NCI-H2227 treated with DMSO at 0.1 percent for 48 hours (cell line): ENCODE measurements at regions not wholly inside any gene's neighbourhood (a gene's known extent, or its start where the extent isn't known, plus 50 kb on each side); places are given as distances from the start of the nearest gene placed in this dataset.
"Not testable (repeated sequence)": the region's sequence is repeated elsewhere in the genome, so short reads cannot be mapped to it uniquely, and the experiment has no call there.

Source experiments
- DNase-seq: peaks from one replicate; lab custom pipeline; 2025; lab: John Stamatoyannopoulos, UW

DNA sequence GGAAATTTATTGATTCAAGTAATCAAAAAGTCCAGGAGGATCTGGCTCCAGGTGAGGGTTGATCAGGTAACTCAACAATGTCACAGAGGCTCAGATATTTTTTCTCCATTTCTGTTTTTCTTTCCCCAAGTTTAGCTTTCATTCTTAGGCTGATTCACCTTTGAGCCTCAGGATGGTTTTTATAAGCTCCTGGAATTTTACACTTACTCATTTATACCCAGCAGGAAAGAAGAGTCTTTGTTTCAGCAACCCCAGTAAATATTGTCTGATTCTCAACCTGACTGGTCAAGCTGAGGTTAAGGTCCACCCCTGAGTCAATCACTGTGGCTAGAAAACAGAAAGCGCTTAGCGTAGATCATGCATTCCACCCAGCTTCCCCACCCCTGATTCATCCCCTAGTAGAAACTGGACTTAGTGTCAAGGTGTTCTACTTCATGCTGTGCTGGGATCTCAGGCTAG is 500.6 kb downstream of the KIF4B start:
- DNase-seq, result no peak

DNA sequence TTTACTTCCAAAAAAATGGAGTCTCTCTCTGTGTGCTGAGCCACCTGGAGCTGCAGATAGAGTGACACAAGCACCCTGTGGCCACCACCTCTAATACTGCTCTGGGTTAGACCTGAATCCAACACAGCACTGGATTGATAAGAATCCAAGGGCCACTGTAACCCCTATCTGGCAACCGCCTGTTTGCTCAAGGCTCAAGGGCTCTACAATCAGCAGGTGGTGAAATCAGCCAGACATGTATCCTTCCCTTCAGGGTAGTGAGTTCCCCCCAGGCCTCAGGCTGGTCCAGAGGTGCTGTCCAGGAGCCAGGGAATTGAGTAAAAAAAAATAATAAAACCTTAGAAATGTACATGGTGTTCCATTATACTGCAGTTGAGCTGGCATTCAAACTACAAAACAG is 509.0 kb downstream of the KIF4B start:
- DNase-seq, result no peak

DNA sequence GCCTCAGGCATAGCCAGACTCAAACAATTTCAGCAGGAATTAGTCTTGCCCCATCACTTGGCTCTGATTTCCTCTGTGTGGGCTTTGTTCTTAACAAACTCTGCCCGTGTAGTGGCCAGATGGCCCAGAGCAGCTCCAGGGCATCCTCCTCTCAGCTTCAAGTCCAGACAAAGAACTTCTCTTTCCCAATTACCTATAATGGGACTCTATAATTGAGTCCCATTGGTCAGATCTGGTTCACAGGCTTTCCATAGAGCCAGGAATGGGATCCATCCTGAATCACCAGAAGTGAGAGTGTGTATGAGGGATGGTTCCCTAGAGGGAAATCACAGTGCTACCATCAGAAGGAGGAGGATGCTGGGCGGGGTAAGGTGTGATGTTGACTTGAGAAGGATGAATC is 515.8 kb downstream of the KIF4B start:
- DNase-seq, result no peak

DNA sequence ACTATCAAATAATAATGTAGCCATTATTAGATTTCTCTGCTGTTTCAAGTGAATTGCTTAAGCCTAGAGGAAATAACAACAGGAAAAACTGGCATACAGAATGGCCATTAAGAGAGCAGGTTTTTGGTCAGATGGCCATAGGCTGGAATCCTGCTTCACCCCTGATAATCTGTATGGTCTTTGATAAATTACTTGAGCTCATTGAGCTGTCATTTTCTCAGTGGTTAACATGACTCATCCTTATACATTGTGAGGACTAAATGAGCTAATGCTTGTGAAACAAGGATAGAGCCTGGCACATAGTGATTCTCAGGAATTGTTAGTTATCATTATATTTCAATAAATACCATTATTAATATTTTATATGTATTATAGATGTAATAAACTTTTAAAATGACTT is 516.5 kb downstream of the KIF4B start:
- DNase-seq, result no peak

DNA sequence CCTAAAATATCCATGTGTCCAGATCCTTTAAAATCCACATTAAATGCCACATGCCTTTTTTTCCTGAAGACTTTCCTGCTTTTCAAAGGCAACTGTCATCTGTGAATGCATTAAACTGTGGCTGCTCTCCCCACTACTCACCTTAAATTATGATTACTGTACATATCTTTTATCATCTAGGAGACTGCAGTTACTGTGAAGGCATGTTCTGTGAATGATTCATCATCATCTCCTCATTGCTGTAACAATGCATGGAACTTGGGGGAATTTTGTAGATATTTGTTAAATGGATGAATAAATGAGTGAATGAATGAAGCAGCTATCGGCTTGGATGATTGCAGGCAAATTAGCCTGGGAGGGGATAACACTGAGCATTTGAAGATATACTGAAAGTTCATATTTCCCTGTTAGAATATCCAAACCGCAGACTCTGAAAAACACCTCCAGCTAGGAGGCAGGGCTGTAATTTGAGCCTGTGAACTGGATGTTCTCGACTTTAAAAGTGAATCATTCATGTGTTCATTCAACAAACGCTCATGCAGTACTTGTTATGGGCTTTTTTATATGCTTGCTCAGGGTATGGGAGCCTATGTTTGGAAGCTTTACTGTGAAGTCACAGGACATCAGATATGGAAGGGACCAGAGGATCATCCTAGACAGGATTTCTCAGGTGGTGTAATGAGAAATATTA is 519.2 kb downstream of the KIF4B start:
- no peak for DNase-seq

DNA sequence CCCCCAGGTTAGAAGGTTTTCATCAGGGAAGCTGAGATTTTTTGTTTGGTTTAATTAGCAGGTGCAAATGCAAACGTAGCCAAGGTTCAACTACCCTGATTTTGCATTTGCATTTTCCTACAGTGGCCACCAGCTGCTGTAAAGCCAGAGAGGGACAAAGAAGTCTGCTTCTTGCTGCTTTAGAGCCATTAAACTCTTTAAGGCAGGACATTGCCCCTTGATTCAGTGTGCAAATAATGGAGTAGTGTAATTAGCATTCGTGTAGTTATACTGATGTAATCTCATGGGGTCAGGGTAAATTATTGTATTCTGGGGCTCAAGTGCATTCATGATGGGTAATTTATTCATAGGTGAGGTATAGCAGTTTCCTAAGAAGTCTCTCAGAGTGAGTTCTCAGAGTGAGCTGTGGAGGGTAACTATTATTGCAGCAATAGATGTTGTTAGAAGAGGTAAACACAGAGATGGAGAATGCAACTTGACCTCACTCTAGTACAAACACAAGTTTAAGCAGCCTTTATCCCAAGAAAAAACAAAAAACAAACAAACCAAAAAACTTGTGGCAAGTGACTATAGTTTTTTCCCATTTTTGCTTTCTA is 526.5 kb downstream of the KIF4B start:
- DNase-seq, result peak; percentile 51

DNA sequence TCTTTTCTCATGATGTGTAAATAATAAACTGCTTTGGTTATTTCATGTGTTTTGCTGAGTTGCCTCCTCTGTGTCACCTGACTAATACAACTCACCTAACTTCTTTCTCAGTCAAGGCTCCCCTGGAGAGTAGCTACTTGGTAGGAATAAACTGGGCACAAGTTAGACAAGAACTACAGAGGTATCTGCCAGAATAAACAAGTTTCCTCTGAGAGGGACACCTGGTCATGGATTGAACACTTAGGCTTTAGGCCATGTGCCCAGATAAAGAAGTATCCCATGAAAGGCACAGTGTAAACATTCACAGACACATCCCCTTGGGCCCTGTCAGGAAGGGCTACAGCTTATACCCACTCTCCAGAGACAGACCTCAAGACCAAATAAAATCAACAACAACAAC is 532.5 kb downstream of the KIF4B start:
- no peak for DNase-seq

DNA sequence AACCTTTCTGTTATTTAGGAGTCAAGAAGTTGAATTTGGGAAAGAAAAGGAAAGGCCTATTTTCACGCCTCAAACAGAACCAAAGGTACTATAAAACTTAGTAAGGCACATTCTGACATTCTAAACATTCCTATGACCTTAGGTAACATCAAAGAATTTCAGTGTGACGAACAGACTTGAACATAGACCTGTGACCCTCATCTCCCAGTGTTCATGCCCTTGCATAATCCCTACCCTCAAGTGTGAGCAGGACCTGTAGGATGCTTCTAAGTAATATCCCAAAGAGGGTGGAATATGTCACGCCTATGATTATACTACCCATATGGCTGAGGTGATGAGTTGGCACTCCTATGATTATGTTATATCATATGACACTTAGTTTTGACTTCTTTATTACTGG is 540.9 kb downstream of the KIF4B start:
- no peak for DNase-seq

DNA sequence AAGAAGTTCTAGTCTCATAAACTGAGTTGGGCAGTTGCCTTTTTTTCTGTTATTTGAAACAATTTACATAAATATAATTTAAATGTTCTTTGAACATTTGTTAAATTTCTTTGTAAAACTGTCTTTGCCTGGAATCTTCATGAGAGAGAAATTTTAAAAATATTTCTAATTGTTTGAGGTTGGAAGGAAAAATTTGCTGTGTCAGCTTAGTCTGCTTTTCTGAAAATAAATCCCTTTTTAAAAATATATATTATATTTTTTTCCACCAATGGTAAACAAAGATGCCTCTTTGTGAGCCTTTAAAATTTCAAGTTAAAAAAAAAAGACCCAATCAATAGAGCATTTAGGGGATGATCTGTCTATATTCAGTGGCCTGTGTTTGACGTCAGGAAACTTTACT is 542.7 kb downstream of the KIF4B start:
- DNase-seq, result no peak

DNA sequence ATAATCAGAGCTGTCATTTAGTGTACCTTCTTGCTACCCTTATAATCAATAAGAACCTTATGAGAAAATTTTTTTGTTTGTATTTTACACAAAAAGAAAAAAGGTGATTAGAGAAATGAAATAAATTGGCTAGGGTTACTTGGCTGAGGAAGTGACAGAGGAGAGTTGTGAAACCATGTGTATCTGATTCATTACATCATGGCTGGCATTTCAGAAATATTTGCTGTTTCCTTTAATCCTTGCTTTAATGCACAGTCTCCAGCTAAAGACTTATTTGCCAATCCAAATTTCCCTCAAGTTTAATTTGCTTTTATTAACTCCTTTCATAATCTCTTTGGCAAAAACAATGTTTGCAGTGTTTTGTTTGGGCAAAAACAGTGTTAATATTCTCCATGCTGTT is 543.1 kb downstream of the KIF4B start:
- DNase-seq, result no peak

DNA sequence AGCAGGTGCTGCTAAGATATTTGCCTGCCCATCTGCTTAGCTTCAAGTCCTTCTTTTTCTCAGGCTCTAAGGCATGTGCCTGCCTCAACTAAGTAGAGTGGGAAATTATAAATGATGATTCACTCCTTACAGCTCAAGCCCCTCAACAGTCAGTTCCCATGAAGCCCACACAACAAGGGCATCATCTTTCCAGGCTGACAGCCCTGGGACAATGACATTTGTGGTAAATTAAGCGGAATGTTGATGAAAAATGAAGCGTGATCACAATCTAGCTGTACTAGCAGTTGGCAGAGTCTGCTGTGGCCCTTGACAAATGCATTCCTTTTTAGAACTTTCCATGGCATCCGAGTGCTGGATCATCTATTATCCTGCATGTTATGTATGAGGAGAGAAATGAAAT is 548.6 kb downstream of the KIF4B start:
- DNase-seq, result no peak

DNA sequence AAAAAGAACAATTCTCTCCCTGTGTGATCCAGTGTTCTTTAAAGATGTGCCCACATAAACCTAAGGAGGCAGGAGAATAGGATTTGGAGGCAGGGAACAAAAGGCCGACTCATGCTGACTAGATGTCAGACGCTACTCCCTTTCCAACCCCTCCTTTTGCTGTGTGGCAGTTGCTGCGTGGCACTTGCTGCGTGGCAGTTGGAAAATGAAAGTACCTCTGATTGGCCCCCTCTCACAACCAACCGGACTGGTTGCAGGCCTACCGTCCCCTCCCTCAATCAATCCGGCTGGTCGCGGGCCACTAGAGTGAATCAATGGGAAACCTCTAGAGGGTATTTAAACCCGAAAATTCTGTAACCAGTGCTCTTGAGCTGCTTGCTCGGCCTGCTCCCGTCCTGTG is 551.0 kb downstream of the KIF4B start:
- no peak for DNase-seq

DNA sequence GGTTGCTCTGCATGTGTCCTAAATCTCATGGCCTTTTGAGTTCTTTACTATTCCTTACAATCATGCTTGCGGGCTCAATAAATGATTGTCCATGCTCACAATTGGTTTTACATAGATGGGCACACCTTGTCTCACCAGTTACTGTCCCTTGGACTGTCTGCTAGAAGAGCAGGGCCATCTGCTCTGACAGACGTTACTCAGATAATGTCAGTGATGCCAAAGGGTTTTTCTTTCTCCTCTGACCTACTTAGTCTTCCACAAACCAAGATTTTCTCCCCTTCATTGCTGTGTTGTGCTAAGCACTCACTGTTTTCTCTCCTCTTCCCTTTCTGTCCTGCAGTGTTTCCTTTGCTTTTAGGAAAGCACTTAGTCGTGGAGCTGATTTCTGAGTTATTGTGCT is 562.3 kb downstream of the KIF4B start:
- DNase-seq, result no peak

DNA sequence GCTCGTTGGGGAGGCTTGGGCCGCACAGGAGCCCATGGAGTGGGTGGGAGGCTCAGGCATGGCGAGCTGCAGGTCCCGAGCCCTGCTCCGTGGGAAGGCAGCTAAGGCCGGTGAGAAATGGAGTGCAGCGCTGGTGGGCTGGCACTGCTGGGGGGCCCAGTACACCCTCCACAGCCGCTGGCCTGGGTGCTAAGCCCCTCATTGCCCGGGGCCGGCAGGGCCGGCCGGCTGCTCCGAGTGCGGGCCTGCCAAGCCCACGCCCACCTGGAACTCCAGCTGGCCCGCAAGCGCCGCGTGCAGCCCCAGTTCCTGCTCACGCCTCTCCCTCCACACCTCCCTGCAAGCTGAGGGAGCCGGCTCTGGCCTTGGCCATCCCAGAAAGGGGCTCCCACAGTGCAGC is 573.3 kb downstream of the KIF4B start:
- not testable (repeated sequence) for DNase-seq

DNA sequence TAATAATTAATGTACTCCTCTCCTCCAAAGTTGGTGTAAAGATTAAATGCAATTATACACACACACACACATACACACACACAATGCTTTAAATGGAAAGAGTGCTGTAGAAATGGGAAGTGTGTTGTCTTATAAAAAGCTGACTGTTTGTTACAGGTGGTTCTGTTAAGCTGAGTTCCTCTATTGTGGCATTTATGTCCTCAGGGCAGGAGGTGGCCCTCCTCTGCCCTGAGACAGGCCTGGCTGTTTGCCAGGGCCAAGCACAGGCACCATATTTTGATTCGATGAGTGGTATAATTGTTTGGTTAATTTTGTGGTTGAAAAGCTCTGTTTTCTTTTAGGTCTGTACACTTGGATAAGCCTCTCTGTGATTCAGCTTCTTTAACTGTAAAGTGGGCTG is 573.9 kb downstream of the KIF4B start:
- DNase-seq, result no peak

DNA sequence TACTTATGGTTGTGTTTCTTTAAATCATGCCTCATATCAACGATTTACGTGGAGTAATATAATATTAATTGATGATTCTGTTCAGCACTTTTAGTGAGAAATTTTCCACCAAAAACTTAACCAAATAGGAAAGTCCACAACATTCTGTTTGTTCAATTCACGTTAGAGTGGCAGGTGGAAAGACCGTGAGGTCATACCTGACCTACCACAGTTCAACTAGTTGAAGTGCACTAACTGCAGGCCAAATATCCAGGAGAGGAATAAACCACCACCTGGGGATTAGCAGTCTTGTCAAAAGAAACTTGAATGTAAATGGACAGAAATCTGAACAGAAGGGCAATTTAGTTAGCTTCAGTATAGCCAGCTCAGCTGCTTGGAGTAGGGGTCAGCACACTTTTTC is 577.7 kb downstream of the KIF4B start:
- DNase-seq, result no peak

DNA sequence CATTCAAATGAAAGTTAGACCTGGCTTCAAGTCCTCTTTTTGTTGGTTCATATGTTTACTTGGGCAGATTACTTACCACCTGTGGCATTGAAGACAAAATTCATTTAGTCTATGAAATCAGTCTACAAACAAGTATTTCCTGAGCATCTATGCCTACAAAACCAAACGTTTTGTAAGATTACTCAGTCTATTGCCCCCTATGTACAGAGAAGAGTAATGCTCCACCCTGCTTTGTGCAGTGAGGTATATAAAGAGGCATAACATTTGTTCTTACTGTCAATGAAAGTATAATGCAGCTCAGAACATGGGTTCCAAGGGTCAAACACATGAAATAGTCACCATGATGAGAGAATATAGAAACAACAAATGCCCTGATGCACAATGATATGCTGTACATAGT is 580.7 kb downstream of the KIF4B start:
- DNase-seq, result no peak

DNA sequence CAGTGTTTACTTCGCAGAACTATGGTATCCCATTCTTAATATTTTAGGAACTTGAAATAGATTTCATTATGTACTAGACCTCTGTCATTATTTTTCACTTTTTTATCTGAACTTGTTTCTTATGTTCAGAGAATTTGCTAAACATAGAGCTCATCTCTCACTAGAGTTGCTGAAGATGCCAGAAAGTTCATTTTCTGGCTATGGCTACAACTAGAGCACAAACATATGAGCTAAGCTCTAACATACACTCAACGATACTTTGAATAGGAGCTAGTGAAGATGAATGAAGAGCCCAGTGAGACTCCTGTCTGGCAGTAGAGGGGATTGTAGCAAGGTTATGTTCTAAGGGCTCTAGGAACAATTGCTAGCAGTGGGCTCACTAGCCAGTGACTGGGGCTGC is 582.2 kb downstream of the KIF4B start:
- no peak for DNase-seq

DNA sequence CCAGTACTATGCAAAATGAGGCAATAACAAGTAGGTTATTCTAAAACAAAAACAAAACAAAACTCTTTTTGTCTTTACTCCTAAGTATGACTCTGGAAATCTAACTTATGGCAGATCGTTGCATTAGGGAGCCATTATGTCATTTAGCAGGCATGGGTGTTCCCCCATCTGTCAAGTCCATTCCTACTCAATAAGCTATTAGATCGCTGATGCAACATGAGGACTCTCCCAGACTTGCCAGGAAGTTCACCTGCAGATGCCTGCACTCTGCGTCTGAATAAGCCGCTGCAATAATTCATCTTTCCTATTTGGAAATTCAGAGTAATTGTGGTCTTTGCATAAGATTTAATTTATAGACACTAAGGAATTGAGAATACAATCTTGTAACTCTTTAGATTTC is 585.0 kb downstream of the KIF4B start:
- no peak for DNase-seq

DNA sequence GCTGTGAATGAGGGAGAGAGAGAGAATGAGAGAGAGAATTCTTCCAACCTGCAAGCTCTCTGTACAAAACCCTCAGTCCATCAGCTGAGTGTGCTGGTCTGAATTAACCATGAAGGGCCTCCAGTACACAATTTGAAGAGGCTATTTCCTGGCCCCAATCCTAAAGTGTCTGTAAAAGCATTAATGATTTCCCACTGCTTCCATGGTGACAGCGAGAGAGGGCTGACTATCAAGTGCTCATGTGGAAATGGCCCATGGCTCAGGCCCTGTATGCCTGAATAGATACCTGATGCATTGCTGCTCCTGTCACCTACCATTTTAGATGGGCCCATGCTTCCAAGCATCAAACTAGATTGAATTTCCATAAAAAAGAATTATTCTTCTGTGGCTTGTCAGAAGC is 592.4 kb downstream of the KIF4B start:
- DNase-seq, result no peak

DNA sequence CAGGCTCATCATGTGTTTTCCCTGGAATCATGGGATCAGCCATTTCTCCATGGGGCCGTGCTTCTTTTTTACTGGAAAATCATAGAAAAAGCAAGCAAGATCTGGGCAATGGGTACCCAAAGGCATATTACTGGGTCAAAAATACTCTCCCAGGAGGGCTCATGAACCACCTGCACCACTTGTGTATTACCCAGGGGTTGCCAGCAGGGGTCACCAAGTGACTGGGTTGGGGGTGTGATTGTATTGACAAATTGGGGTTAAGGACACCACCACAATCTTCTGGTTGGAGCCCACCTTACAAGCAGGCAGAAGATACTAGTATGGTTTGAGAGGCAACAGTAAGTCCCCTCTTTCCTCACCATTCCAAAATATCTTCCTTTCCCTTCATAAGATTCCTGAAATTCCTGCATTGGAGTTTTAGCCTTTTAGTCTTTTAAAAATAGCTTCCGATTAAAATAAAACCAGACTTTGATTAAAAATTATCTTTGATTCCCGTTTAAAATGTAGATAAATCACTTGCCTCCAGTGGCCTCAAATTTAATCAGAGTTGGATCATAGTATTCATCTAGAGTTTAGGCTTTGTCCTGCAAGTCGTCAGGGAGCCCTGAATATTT is 603.3 kb downstream of the KIF4B start:
- peak; percentile 7 for DNase-seq

DNA sequence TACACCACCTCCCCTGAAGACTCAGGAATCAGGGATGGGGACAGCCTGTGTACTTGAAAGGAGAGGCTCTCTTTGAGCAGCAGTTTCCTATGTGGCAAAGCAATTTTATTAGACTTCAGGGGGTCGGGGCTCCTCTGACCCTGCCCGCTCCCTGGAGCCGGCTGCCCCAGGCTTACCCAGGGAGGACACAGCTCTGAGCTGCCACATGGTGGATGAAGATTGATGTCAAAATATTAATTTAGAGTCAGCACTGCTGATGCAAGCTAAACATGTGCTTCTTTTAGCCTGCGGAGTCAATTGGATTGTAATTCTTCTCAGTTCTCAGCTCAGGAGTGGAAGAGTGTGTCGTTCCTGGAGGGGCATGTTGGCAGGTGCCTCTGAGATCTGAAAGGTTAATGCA is 606.1 kb downstream of the KIF4B start:
- DNase-seq, result no peak

DNA sequence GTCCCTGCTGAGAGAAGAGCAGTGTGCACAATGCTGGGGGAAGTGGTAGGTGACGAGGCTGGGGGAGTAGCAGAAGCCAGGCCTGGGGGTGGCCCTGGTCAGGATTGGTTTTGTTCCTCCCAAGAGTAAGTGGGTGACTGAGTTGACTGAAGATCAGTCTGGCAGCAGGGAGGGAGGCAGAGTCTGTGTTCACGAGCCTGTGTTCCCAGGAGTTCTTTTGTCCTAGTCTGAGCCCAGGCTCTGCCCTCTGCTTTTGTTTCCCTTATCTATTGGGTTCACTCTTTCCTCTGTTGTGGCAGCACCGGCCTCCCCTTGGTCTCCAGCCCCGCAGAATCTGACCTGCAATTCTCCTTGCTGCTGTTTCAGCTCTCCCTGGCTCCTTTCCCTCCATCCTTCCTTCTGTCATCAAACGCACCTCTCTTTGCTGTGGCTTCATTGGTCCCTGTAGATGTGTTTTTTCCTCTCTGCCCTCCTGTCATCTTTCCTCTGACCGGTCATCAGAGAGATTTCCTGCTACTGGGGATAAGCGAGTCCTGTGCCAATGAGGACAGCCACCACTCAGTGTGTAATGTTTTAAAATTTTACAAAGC is 607.4 kb downstream of the KIF4B start:
- DNase-seq, result no peak
